Suprapubic skin (tissue), 4 donors: ENCODE measurements at regions not wholly inside any gene's neighbourhood (a gene's known extent, or its start where the extent isn't known, plus 50 kb on each side); places are given as distances from the start of the nearest gene placed in this dataset.

ENCODE experiments used
- DNase-seq, 2 donors: peaks; one replicate each; pipeline ENCODE4 v3.0.0-alpha.2; 2019; ENCODE audit warnings: low spot score in 2 of 2
- H3K27ac ChIP-seq: fragments of 200-600 bp; sonication (generic); one replicate; pipeline ENCODE4 v1.5.1; 2019
- H3K27me3 ChIP-seq: fragments of 200-600 bp; sonication (generic); one replicate; pipeline ENCODE4 v1.5.1; 2019
- H3K36me3 ChIP-seq: fragments of 200-600 bp; sonication (generic); one replicate; pipeline ENCODE4 v1.5.1; 2019
- H3K4me1 ChIP-seq: fragments of 200-600 bp; sonication (generic); one replicate; pipeline ENCODE4 v1.5.1; 2019
- H3K4me3 ChIP-seq: fragments of 200-600 bp; sonication (generic); one replicate; pipeline ENCODE4 v1.5.1; 2019; ENCODE audit warnings: mild to moderate bottlenecking
- H3K9me3 ChIP-seq: fragments of 200-600 bp; sonication (generic); one replicate; pipeline ENCODE4 v1.5.1; 2019
- EP300 ChIP-seq: sonication (generic); formaldehyde crosslinking; IDR thresholded peaks from one replicate; pipeline ENCODE4 v1.6.1; 2017; ENCODE audit warnings: antibody characterized with exemption
- POLR2A ChIP-seq, 2 donors: fragments of 450-650 bp; IDR thresholded peaks; one replicate each; pipeline ENCODE4 v1.6.1; 2017; ENCODE audit warnings: antibody characterized with exemption in 2 of 2, mild to moderate bottlenecking in 2 of 2, moderate library complexity in 2 of 2
- POLR2AphosphoS5 ChIP-seq, 3 donors: sonication (generic); formaldehyde crosslinking; IDR thresholded peaks; one replicate each; pipeline ENCODE4 v1.6.1; 2017; ENCODE audit warnings: antibody characterized with exemption in 3 of 3
- WGBS: methylation state at CpG from one replicate; pipeline ENCODE4 v1.1.5; 2018; 5-methylcytosine and 5-hydroxymethylcytosine counted together
- TF ChIP-seq, protein P1 (sequence below), 2 donors: fragments of 200-600 bp in 1 of 2; fragments of 450-650 bp in 1 of 2; sonication (generic) in 1 of 2; IDR thresholded peaks; one replicate each; pipeline ENCODE4 v1.5.1; 2016 to 2019; ENCODE audit warnings: antibody characterized with exemption in 2 of 2, mild to moderate bottlenecking in 1 of 2, moderate library complexity in 1 of 2

DNA sequence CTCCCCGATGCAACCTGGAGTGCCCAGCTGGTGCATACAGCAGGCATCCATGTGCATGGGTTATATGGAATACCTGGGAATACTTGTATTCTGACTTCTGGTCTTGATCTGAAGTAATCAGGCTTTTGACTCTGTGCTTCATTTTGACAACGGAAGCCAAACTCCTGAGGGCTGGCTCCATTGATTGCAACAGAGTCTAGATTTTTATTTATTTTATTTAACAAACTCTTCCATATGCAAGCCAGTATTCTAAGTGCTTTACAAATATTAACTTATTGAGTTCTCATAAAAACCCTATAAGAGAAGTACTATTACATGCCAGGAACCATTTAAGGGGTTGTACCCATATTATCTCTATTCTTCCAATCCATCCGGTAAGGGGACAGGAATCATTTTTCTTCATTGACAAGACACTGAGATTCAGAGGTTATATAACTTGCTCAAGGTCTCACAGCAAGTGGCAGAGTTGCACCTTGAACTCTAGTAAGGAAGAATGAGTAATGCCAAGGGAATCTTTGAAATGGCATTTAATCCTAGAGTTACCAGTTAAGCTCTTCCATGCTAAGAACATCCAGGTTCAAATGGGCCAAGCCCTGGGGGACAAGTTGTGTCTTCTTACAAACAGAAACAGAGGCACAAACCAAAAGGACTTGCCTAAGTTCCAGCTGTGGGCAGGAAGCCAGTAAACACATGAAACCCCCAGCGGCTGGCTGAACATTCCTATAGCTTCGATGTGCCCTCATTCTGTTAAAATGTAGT lies 241.0 kb downstream of the WDR11 start:
- Histone ChIP-seq H3K27me3 (no peaks in the 10 kb centered on the region), H3K9me3 (no peaks in the 10 kb centered on the region), H3K4me1 (peaks cover 10% of the 10 kb centered on the region), H3K27ac (no peak overlapping the region), H3K4me3 (no peak overlapping the region), H3K36me3 (no peaks in the 10 kb centered on the region)
- WGBS = 63% methylated on average over 5 of the region's 5 CpGs
- TF ChIP-seq POLR2A (IDR thresholded peaks at IDR 0.05) (no peak), EP300 (no peak), POLR2AphosphoS5 (IDR thresholded peaks at IDR 0.05) (no peak)
- TF ChIP-seq, protein P1, sequence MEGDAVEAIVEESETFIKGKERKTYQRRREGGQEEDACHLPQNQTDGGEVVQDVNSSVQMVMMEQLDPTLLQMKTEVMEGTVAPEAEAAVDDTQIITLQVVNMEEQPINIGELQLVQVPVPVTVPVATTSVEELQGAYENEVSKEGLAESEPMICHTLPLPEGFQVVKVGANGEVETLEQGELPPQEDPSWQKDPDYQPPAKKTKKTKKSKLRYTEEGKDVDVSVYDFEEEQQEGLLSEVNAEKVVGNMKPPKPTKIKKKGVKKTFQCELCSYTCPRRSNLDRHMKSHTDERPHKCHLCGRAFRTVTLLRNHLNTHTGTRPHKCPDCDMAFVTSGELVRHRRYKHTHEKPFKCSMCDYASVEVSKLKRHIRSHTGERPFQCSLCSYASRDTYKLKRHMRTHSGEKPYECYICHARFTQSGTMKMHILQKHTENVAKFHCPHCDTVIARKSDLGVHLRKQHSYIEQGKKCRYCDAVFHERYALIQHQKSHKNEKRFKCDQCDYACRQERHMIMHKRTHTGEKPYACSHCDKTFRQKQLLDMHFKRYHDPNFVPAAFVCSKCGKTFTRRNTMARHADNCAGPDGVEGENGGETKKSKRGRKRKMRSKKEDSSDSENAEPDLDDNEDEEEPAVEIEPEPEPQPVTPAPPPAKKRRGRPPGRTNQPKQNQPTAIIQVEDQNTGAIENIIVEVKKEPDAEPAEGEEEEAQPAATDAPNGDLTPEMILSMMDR (IDR thresholded peaks at IDR 0.05) = no peak
- no peak for DNase-seq

GRCh38 chr10:121092720-121093095 lies 241.5 kb downstream of the WDR11 start:
- Histone ChIP-seq H3K36me3 (no peaks in the 10 kb centered on the region), H3K27ac (no peak overlapping the region), H3K27me3 (no peaks in the 10 kb centered on the region), H3K4me3 (no peak overlapping the region), H3K9me3 (no peaks in the 10 kb centered on the region), H3K4me1 (peaks cover 10% of the 10 kb centered on the region)
- DNase-seq = no peak
- TF ChIP-seq EP300 (no peak), POLR2AphosphoS5 (IDR thresholded peaks at IDR 0.05) (no peak), POLR2A (IDR thresholded peaks at IDR 0.05) (no peak)
- 72% methylated on average over 1 of the region's 1 CpG for WGBS

DNA sequence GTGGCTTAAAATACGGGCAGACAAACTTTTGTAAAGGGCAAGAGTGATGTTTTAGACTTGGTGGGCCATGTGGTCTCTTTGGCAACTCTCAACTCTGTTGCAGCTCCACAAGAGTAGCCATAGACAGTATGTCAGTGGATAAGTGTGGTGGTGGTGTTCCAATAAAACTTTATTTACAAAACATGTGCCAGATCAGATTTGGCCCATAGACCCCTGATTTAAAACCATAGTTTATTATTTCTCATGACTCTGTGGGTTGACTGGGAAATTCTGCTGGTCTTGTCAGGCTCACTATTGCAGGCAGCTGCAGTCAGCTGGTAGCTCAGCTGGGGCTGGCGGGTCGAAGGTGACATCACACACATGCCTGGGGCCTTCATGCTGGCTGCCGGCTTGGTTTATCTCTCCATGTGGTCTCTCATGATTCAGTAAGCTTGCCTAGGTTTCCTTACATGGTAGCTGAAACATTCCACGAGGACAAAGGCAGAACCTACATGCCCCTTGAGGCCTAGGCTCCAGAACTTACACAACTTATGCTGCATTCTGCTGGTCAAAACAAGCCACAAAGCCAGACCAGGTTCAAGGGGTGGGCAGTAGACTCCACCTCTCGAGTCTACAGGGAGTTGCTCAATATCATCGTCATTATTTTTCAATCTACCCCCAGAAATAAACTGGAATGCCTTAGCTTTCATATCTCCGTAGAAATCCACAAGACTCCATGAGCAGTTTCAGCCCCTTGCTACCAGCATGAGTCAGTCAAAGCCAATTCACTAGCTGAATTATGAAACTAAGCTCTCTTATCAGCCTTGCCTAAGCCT lies 245.7 kb downstream of the WDR11 start:
- Histone ChIP-seq H3K4me1 (peaks cover 8% of the 10 kb centered on the region), H3K27me3 (no peaks in the 10 kb centered on the region), H3K4me3 (no peak overlapping the region), H3K9me3 (no peaks in the 10 kb centered on the region), H3K27ac (no peak overlapping the region), H3K36me3 (no peaks in the 10 kb centered on the region)
- WGBS = 87% methylated on average over 8 of the region's 8 CpGs
- TF ChIP-seq POLR2A (IDR thresholded peaks at IDR 0.05) (no peak), EP300 (no peak), POLR2AphosphoS5 (IDR thresholded peaks at IDR 0.05) (no peak)
- TF ChIP-seq, protein P1 (IDR thresholded peaks at IDR 0.05) = no peak
- no peak for DNase-seq

GRCh38 chr10:121098211-121098610 lies 247.0 kb downstream of the WDR11 start:
- no peak for TF ChIP-seq POLR2AphosphoS5 (IDR thresholded peaks at IDR 0.05)
- TF ChIP-seq, protein P1 (IDR thresholded peaks at IDR 0.05) = no peak
- TF ChIP-seq EP300 = no peak
- TF ChIP-seq POLR2A (IDR thresholded peaks at IDR 0.05) = no peak
- 78% methylated on average over 3 of the region's 3 CpGs for WGBS
- Histone ChIP-seq H3K9me3 (no peaks in the 10 kb centered on the region), H3K4me3 (no peak overlapping the region), H3K4me1 (no peaks in the 10 kb centered on the region), H3K27me3 (no peaks in the 10 kb centered on the region), H3K36me3 (no peaks in the 10 kb centered on the region), H3K27ac (no peak overlapping the region)
- DNase-seq = no peak

DNA sequence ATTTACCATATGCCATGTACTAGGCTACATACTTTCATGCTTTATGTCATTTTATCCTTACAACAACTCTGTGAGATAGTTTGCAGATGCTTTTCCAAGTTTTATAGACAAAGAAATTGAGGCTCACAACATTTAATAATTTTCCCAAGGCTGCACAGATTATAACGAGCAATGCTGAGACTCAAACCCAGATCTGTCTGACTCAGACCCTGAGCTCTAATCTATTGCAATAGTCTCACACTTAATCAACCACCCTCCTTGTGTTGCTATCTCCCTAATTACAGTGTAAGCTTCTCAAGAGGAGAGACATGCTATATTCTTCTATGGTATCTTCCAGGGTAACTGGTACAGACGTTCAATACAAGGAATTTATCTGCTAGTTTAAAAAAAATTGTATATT lies 247.6 kb downstream of the WDR11 start:
- Histone ChIP-seq H3K27ac (no peak overlapping the region), H3K4me1 (no peaks in the 10 kb centered on the region), H3K36me3 (no peaks in the 10 kb centered on the region), H3K4me3 (no peak overlapping the region), H3K9me3 (no peaks in the 10 kb centered on the region), H3K27me3 (no peaks in the 10 kb centered on the region)
- TF ChIP-seq, protein P1 (IDR thresholded peaks at IDR 0.05) = no peak
- no peak for TF ChIP-seq EP300
- TF ChIP-seq POLR2AphosphoS5 (IDR thresholded peaks at IDR 0.05) = no peak
- no peak for TF ChIP-seq POLR2A (IDR thresholded peaks at IDR 0.05)
- 83% methylated on average over 2 of the region's 2 CpGs for WGBS
- no peak for DNase-seq
